ENCODE measurements at regions not wholly inside any gene's neighbourhood (a gene's known extent, or its start where the extent isn't known, plus 50 kb on each side); places are given as distances from the start of the nearest gene placed in this dataset.

DNA sequence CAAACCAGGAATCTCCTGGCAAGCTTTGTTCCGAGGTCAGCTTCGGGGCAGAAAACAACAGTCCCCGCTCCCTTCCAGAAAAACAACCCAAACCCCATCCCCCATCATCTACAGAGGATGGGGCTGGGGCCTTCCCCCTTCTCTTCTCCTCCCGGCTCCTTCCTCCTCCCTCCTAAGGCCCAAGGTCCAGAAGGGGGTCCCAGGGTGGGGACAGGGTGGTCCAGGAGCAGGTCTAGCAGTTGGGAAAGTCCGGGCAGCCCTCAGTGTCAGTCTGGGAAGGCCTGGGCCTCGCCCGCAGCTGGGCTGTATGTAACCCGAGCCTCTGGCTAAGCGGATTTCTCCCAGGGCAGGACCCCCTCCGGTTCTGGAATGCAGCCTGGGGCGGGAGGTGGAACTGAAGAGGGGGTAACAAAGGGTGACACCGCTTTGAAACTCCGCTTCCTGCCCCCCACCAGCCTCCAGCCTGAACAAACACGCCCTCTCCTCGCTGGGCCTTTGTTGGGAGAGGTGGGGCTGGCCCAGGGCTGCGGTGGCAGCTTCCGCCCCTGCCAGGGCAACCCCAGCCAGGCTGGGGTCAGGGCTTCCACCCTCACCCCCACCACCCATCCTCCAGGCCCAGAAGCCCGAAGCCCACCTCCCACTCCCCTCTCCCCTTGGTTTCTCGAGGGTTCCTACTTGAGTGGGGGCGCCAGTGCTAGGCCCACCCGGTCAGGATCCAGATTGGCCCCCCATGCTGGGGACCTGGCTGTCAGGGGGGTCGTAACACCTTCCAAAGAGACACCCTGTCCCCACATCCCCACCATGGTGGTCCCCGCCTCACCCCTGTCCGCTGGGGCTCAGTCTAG is 63.5 kb downstream of the C9orf50 start:
- TF ChIP-seq POLR2AphosphoS5 (IDR thresholded peaks at IDR 0.05) (no peak), POLR2A (IDR thresholded peaks at IDR 0.05) (no peak)
- TF ChIP-seq, protein P1, sequence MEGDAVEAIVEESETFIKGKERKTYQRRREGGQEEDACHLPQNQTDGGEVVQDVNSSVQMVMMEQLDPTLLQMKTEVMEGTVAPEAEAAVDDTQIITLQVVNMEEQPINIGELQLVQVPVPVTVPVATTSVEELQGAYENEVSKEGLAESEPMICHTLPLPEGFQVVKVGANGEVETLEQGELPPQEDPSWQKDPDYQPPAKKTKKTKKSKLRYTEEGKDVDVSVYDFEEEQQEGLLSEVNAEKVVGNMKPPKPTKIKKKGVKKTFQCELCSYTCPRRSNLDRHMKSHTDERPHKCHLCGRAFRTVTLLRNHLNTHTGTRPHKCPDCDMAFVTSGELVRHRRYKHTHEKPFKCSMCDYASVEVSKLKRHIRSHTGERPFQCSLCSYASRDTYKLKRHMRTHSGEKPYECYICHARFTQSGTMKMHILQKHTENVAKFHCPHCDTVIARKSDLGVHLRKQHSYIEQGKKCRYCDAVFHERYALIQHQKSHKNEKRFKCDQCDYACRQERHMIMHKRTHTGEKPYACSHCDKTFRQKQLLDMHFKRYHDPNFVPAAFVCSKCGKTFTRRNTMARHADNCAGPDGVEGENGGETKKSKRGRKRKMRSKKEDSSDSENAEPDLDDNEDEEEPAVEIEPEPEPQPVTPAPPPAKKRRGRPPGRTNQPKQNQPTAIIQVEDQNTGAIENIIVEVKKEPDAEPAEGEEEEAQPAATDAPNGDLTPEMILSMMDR (IDR thresholded peaks at IDR 0.05) = no peak
